Suppressor macrophage treated with lipopolysaccharide for 4 hours (primary cell): ENCODE measurements at regions not wholly inside any gene's neighbourhood (a gene's known extent, or its start where the extent isn't known, plus 50 kb on each side); places are given as distances from the start of the nearest gene placed in this dataset.
"Not testable (repeated sequence)": the region's sequence is repeated elsewhere in the genome, so short reads cannot be mapped to it uniquely, and the experiment has no call there.

Experiments
- DNase-seq: peaks from one replicate; pipeline ENCODE4 v3.0.0-alpha.2; 2020

DNA sequence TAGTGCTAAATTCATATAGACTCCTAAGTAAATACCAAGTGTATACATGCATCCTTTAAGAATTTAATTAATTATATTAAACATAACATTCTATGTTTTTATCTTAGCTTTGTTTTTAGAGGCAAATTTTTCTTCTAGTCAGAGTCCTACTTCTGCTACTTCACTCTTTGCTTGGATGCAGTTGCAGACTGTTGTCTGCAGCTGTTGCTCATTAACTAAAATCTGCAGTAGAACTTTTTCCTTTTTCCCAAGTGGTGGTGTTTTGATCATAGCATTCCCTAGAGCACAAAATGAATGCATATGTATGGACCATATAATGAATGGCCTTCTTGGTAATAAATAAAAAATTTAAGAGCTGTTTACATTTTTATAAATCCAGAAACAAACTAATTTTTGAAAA lies 198.3 kb downstream of the CASP12 start:
- no peak for DNase-seq

DNA sequence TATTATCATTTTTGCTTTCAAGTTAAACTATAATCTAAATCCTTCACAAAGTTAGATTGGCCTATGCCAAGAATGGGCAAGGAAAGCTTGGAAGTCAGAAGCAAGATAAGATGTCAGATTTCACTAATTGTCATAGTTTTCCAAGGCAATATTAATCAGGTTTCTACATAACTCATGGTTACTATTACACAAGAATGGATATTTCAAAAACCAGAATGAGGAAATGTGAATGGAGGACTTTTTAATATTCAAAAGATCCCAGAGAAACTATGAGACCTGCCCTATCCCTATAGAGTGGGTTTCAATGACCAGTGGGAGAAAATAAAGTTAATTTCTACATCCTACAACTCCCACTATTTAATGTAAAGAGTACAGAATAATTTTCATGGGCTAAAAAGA lies 203.2 kb downstream of the CASP12 start:
- peak; percentile 48 for DNase-seq

- peak; percentile 67 for DNase-seq
These were observed 203.8 kb downstream of the CASP12 start for GRCh38 chr11:104694259-104695064.

GRCh38 chr11:104692751-104693150 lies 205.5 kb downstream of the CASP12 start:
- DNase-seq = no peak

DNA sequence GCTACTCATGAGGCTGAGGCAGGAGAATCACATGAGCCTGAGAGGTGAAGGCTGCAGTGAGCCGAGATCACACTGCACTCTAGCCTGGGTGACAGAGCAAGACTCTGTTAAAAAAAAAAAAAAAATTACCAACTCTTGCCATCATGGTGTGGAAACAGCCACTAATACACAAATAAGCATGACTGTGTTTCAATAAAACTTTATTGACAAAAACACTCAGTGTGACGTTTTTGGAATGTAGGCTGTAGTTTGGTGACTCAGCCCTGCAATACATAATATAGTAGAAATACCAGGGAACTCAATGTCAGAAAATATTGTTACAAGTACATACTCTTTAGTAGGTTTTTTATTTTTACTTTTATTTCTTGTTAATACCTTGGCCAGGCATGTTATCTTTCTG lies 207.1 kb downstream of the CASP12 start:
- no peak for DNase-seq

- DNase-seq = no peak
These were observed 208.0 kb downstream of the CASP12 start for GRCh38 chr11:104690241-104690640.

DNA sequence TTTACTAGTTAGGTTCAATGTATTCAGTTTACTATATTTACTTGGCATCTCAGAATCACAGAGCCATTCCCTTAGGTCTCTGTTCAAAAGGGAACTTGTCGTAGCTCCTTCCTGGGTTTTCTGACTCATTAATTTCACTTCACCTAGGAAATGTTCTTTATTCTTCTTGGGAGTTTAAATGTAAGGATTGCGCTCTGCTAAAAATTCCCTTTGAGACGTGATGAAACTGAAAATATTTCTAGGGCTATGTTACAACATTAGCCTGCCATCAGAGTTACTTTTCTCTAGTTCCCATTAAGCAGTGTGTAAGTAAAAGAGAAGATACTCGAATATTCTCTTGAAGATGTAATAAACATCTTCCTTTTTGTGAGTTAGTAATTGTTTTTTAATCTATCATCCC lies 209.5 kb downstream of the CASP12 start:
- DNase-seq = peak; percentile 88

GRCh38 chr11:104682206-104682605 lies 216.1 kb downstream of the CASP12 start:
- no peak for DNase-seq

GRCh38 chr11:104679258-104679657 lies 219.0 kb downstream of the CASP12 start:
- no peak for DNase-seq

DNA sequence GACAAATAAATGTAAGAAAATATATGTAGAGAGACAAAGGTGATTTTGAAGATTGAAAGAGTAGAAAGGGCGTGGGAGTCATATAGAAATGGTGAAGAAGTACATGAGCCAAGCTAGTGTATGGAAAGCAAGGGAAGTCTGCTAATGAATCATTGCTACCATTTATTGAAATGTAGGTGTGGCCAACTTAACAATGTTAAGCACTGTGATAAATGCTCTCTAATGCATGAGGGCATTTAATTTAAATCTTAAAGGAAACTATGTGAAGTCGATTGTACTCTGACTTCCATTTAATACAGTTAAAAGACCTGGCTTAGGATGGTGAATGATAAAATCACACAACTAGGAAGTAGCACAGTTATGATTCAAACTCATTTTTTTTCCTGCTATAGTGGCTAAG lies 219.9 kb downstream of the CASP12 start:
- no peak for DNase-seq

- DNase-seq = not testable (repeated sequence)
These were observed 221.2 kb downstream of the CASP12 start for GRCh38 chr11:104677069-104677468.

- no peak for DNase-seq
These were observed 225.4 kb downstream of the CASP12 start for GRCh38 chr11:104672897-104673296.

DNA sequence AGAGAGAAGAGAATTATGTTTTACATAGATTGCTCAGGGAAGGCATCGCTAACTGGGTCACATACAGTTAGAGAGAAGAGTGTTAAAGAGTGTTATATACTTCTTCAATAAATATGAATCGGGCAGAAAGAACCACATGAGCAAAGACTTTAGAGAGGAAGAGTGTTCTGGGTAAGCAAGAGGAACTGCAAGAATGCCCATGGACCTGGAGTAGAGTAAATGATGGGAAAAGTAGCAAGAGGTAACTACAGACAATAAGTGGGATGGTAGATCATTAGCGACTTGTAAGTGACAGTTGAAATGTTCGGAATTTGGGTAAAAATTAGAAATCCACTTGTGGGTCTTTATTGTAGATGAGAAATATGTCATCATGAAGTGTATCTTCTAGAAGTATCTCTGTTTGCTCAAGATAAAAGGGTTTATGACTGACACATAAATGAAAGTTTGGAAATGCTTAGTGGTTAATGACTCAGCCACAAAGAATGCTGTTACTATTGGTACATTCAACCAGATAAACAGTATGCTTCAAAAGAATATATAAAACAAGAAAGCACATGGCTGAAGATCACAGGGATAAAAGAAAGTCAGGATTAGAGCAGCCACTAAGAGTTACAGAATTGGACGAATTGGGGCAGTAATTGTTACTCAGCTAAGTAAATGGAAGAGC lies 229.3 kb downstream of the CASP12 start:
- peak; percentile 46 for DNase-seq

GRCh38 chr11:104666624-104667023 lies 231.6 kb downstream of the CASP12 start:
- no peak for DNase-seq

- peak; percentile 35 for DNase-seq
These were observed 232.6 kb downstream of the CASP12 start for GRCh38 chr11:104665641-104666040.

GRCh38 chr11:104663190-104664140 lies 234.8 kb downstream of the CASP12 start:
- no peak for DNase-seq

GRCh38 chr11:104661901-104662300 lies 236.4 kb downstream of the CASP12 start:
- DNase-seq = no peak

GRCh38 chr11:104661471-104661870 lies 236.8 kb downstream of the CASP12 start:
- no peak for DNase-seq

- no peak for DNase-seq
These were observed 240.1 kb downstream of the CASP12 start for GRCh38 chr11:104658177-104658576.

DNA sequence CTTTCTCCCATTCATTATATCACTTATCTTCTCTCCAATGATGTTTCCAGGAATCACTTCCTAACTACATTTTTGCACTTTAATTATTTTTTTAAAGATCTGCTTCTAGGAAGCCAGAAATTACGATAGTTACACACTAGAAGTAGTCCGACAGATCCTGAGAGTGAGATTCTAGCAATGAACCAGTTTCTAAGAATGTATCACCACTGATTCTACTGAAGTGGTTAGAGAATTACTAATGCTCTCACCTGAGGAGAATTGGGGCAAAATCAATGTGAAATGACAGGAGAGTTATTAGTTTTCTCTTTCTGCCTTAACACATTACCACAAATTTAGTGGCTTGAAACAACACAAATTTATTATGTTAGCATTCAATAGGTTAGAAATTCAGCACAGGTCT lies 241.2 kb downstream of the CASP12 start:
- DNase-seq = no peak

GRCh38 chr11:104655066-104655465 lies 243.2 kb downstream of the CASP12 start:
- DNase-seq = no peak

DNA sequence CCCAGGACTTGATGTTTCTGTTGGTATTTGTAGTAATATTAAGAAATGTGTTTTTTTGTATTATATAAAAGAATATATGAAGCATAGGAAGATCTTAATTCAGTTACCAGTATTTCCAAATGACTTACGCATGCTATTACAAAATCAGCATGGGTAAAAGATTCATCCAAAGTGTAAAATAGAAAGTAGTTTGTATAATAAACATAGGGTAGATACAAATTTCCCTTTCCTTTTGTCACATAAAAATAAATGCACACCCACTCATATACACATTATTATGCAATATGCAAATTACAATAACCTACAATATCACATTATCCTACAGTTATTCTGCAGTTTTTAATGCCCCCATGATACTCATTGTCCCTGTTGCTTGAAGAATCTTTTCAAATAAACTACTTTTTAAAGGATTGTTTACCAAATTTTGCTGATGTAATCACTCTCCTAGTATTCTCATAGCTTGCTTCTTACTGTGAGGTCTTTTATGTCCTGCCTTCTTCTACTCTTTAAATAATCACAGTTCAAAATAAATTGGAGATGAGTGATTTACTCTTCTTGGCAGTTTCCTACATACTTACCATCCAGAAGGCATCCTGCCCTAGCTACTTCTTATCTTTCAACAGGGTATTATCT lies 244.0 kb downstream of the CASP12 start:
- peak; percentile 54 for DNase-seq

DNA sequence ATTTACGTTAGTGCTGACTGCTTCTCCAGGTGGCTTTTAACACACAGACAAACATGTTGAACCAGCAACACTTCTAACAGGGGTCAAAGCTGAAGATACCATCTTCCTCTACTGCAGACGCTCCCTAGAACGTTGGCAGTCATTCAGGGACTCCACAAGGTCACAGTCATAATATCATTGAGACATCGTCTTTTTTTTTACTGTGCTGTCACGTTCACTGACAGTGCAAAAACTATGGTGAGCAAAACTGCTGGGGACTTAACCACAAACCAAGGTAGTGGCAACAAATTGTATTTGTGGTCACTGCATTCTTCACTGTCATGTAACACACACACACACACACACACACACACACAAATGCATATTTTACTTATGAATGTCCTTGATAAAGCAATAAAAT lies 244.9 kb downstream of the CASP12 start:
- peak; percentile 25 for DNase-seq
